Activated CD4-positive, alpha-beta T cell treated with anti-CD3 and anti-CD28 coated beads, Interleukin-2, amount 50 U/mL, for 16 hours (primary cell): ENCODE measurements at regions not wholly inside any gene's neighbourhood (a gene's known extent, or its start where the extent isn't known, plus 50 kb on each side); places are given as distances from the start of the nearest gene placed in this dataset.

ENCODE experiments used
- DNase-seq: peaks from one replicate; pipeline ENCODE4 v3.0.0-alpha.2; 2020

DNA sequence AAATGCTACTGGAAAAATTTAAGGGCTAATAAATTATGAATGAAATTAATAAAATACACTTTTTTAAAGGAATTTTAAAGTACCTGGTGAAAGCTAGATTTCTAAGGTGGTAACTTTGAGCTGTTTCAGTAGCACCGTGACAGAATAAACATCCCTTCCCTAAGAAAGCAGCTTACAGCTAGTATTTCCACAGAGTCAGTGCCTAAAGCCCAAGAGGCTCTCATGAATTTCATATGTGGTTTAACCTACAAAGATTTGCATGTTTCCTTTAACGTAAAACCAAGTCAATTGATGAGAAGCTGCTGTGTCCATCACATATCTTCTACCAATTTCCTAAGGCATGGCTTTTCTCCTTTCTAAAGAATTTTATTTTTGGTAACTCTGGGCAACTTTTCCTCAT, 56.8 kb downstream of the IFNG start:
- DNase-seq: no peak

DNA sequence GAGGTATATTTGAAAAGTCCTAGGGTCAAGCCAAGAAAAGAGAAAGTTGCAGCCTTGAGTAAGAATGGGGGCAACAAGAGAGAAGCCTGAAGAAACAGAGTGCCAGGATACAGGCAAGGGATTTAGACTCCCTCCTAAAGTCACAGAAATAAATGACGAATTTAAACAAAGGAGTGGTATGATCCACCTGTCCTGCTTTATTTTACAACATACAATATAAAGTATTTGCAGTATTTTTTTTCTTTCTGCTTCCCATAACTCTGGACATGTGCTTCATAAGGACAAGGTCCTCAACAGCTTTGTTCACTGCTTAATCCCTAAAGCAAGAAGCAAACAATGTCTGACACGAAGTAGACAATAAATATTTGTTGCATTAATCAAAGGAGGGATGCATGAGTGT, 57.4 kb downstream of the IFNG start:
- no peak for DNase-seq

DNA sequence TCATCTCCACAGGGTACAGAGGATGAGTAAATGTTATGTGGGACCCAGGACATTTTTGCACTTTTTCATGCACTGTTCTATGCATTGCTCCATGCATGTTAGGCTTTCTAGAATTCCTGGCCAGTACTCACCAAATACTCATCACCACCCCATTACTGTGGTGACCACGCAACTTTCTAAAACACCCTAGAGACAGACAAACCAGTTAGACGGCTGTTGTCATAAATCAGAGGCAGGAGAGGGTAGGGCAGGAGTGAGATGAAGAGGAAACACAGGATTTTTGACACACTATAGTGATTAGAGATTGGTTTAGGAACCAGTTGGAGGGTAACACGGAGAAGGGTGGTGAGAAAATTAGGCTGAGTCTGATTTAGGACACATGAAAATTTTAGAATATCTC, 59.3 kb downstream of the IFNG start:
- DNase-seq: no peak

DNA sequence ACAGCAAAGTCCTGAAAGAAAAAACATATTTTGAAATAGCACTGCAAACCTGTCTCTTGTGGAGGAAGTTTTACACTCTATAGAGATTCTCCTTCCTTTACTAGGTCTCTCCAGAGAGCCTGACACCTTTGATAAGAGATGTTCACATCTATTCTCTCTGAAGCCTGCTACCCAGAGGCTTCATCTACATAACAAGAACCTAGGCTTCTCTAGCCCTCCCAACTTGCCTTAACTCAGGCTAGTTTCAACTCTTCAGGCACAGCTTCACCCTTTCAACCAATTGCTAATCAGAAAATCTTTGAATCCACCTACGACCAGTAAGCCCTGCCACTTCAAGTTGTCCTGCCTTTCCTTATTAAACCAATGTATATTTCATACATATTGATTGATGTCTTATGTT, 60.6 kb downstream of the IFNG start:
- no peak for DNase-seq

DNA sequence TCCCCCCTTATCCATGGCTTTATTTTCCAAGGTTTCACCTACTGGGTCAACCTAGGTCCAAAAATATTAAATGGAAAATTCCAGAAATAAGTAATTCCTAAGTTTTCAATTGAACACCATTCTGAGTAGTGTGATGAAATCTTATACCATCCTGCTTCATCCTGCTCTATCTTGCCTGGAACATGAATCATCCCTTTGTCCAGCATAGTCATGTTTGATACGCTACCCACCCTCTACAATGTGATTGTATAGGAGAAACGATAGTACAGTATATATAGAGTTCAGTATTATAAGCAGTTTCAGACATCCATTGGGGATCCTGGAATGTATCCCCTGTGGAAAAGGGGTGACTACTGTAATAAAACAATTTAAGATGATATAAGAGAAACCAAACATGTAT, 62.2 kb downstream of the IFNG start:
- no peak for DNase-seq

DNA sequence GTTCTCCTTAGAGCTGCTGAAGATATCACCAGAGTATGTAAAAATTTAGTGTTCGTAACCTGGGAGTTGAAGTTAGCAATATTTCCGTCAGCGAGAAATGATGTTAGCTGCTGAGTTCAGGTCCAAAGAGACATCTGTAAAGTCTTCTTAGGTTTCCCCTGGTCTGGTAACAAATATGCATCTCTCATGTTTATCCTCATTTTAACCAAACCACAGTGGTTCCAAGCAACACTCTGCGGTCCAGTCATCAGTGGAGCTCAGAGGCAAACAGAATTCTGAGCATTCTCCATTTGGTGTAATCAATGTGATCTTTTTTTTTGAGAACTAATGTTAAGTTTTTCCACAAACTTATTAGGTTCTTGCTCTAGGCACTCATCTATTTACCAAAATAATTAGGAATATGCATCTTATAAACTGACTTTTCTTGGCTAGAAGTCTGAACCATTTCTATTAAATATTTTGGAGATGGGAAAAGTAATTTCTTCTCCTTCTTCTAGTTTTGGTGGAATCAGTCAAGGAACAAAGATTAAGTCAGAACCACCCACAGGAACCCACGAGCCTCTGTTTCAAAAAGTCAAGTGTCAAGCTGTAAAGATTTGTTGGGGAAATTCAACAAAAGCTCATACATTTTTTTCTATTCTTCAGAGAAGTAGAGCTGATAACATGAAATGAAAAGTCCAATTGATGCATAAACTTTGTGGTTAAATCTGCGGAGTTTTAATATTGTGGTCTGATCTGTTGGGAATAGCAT, 64.7 kb downstream of the IFNG start:
- no peak for DNase-seq

DNA sequence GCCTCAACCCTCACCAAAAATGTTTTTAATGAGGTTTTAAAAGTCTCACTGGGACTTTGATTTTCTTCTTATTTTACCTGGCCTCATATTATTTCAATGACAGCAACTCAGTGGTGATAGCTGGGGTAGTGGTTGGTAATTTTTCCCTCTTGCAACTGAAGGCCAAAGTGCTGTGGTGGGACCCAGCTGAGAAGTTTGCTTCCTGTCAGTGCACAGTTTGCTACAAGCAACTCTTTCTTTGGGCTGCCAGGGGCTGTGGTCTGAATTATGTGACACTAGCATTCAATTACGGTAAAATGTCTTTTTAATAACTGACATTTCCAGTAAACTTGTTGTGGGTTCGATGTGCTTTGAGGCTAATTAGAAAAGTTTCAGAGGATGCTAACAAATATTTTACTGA, 65.3 kb downstream of the IFNG start:
- no peak for DNase-seq

DNA sequence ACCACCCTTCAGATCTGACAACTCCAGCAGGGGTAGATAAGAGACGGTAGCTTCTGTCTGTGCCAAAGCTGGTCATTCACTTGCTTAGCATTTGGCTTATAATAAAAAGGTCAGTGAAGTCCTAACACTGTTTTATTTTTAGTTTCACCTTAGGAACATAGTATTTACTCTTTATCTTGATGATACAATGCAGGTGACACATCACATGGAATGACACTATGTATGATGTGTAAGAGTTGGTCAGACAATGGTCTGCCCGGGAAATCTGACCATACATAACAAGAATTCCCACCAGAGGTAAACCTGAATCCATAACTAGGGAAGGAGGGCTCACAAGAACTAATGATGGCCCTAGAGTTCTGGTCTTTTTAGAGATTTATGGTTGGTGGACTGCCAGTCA, 66.6 kb downstream of the IFNG start:
- no peak for DNase-seq

DNA sequence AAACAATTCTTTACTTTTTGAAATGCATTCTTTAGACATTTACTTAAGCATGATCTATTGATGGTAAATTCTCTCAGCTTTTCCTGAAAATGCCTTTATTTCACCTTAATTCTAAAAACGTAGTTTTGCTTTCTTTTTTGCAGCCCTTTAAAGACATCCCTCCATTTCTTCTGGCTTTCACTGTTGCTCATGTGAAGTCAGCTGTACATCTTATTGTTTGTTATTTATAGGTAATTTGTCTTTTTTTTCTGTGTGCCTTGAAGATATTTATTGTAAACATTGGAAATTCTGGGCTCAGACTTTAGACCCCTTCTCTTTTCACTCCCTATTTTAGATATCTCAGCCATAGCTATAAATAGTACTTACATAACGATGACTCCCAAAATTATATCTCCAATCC, 70.4 kb downstream of the IFNG start:
- no peak for DNase-seq

DNA sequence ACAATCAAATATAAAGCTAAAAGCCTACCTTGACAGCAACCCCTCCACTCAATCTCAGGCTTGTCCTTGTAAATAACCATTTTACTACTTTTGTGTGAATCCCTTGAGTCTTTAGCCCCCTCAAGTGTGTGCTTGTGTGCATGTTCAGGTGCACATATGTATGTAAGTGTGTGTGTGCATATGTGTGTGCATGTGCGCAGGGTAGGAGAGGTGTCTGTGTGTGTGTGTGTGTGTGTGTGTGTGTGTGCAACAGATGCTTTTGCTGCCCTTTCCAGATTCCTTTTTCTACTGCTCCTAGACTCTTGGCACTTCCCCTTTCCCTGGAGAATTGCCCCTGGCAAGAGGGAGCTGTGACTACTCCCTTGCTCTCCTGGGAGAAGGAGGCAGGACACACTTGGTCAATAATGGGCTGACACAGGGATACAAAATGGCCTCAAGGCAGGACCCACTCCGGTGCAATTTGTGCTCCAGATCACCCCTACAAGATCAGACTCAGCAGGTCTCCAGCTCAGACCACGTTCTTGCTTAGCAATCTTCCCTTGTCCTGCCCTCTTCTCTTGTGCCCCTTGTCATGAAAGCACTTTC, 73.4 kb downstream of the IFNG start:
- no peak for DNase-seq

DNA sequence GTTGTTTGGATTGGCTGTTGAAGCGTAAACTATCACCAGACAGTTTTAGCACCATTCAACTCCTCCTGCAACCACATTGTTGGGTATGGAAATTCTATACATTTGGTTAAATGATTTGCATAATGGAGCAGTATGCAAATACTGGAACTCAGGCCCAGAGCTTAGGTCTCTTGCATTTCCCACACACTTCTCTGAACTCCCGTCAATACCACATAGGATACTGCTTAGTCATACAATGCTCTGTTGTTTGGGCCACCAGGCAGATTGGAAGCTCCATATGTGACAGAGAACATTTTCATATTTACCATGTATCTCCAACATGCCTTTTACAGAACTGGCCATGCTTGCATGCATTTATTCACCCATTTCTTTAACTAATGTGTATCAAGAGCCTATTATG, 78.0 kb downstream of the IFNG start:
- DNase-seq: peak; percentile 40

DNA sequence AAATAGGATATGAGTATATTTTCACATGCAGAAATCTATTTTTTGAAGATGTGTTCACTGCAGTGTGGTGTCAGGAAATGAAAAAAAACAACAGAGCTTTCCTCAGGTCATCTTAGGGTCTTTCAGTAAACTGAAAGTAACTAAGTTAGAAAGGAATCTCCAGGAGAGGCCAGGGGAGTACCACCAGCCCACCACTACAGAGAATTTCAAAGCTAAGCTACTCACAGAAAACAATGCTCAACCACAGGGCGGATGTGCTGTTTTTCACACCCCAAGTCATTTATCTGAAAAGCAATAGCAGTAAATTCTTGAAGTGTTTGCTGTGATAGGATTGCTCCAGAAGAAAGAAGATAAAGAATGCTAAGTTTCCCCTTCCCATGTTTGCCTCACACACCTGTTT, 79.0 kb downstream of the IFNG start:
- peak; percentile 52 for DNase-seq

DNA sequence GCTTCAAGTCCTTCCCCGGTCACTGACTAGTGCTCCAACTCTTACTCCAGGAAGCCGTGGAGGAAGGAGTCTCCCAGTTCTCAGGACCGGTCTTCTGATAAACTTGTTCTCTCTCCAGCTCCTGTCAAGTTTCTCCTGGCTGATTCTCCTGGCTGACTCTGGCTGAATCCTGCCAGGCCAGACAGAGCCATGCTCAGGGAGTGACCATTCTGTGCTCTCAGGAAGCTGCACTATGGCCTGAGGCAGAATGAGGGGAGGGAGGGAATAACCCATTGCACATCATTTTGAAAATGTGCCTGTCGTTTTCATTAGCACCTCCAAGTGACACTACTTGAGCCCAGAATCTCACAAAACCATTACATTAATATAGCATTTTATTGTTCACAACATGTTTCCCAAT, 80.8 kb downstream of the IFNG start:
- DNase-seq: no peak

DNA sequence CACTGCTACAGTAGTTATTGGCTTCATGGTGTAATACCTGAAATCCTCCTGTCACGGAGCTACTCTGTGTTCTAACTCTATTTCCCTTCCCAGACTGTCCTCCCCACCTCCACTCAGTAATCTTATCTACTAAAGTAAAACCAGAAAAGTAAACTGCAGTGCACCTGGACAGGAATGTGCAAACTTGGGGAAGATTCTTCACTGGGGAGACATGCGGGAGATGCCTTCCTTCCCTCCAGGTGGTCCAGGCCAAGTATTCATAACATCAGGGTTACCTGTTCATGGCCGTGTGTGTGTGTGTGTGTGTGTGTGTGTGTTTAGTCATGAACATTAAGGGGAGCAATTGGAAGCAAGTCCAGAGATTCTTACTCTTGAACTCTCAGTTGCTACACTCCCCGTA, 84.1 kb downstream of the IFNG start:
- DNase-seq: no peak

DNA sequence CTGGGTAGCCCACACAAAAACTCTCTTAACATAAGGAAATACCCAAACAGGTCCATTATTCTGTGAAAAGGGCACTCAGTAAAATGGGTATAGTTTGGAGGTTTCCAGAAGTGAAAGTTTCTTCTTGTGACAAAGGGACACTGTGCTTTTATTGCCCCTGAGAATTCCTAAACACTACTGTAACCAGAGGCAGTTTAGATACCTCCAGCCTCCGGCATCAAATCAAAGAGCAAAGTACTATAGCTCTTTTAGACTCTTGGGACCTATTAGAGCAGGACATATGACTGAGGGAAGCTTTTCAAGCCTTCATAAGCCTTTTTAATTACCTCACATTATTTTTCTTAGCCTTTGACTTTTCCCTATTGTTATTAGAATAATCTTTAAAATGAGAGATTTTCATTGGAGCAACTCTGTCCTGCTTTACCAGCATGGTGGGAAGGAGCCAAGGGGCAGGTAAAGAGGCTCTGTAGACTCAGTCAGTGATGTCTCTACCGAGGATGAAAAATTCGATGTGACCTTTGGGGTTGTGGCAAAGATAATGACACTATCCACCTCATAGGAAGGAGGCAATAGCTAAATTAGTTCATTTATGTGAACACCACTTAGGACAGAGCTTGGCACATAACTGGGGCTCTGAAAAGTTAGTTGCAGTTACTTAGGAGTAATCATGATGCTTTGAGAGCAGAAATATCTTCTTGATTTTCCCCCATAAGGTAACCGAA, 85.1 kb downstream of the IFNG start:
- DNase-seq: no peak

DNA sequence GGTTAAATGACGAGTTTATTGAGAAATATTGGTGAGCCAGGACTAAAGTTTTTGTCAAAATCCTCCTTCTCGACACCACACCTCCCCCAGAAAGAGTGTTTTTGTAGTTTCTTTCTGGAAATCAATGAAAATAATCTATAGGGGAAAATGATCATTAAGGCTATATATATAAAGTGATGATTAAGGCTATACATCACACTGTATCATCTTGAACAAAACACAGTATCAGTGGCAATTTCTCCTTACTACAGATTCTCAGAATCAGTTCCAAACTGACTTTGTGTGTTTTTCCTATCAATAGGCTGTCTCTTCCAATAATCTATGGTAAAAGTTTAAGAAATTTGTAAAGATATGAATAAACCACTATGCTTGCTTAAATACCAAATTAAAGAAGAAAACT, 81.7 kb downstream of the IFNG-AS1 start:
- DNase-seq: no peak
